ENCODE measurements at regions not wholly inside any gene's neighbourhood (a gene's known extent, or its start where the extent isn't known, plus 50 kb on each side); places are given as distances from the start of the nearest gene placed in this dataset.
A peak's percentile ranks its signal among the peaks of the same experiment; 100 is the strongest.

GRCh38 chr9:107914151-107914550 lies 424.6 kb upstream of the KLF4 start:
- Histone ChIP-seq H3K27me3 (no peaks in the 10 kb centered on the region), H3K4me3 (no peak overlapping the region), H3K4me1 (no peaks in the 10 kb centered on the region), H3K9me3 (peaks cover 3% of the 10 kb centered on the region), H3K27ac (no peak overlapping the region), H3K36me3 (no peaks in the 10 kb centered on the region)
- intact Hi-C loops (cut with DNase I), result no loop called here
- no peak for TF ChIP-seq POLR2AphosphoS5 (IDR thresholded peaks at IDR 0.05; ENCODE audit: insufficient read depth in 1 of 2, low read depth in 1 of 2)
- no peak for TF ChIP-seq POLR2A (IDR thresholded peaks at IDR 0.05)
- TF ChIP-seq CTCF (IDR thresholded peaks at IDR 0.05), result no peak
- DNase-seq (ENCODE audit: extremely low spot score in 2 of 2), result no peak

GRCh38 chr9:107907715-107908114 lies 418.1 kb upstream of the KLF4 start:
- no peaks in the 10 kb centered on the region for H3K27me3 ChIP-seq
- H3K9me3 ChIP-seq, result peaks cover 3% of the 10 kb centered on the region
- no peak overlapping the region for H3K27ac ChIP-seq
- no peaks in the 10 kb centered on the region for H3K36me3 ChIP-seq
- DNase-seq (ENCODE audit: extremely low spot score in 2 of 2), result no peak
- no peak overlapping the region for H3K4me3 ChIP-seq
- intact Hi-C loops (cut with DNase I), result no loop called here
- TF ChIP-seq POLR2AphosphoS5 (IDR thresholded peaks at IDR 0.05; ENCODE audit: insufficient read depth in 1 of 2, low read depth in 1 of 2) (no peak), CTCF (IDR thresholded peaks at IDR 0.05) (no peak), POLR2A (IDR thresholded peaks at IDR 0.05) (no peak)
- H3K4me1 ChIP-seq, result no peaks in the 10 kb centered on the region

GRCh38 chr9:107907255-107907654 lies 417.7 kb upstream of the KLF4 start:
- H3K36me3 ChIP-seq, result no peaks in the 10 kb centered on the region
- no peaks in the 10 kb centered on the region for H3K4me1 ChIP-seq
- no peak overlapping the region for H3K27ac ChIP-seq
- DNase-seq (ENCODE audit: extremely low spot score in 2 of 2), result no peak
- TF ChIP-seq POLR2A (IDR thresholded peaks at IDR 0.05) (no peak), POLR2AphosphoS5 (IDR thresholded peaks at IDR 0.05; ENCODE audit: insufficient read depth in 1 of 2, low read depth in 1 of 2) (no peak), CTCF (IDR thresholded peaks at IDR 0.05) (no peak)
- intact Hi-C loops (cut with DNase I), result no loop called here
- no peaks in the 10 kb centered on the region for H3K27me3 ChIP-seq
- no peak overlapping the region for H3K4me3 ChIP-seq
- H3K9me3 ChIP-seq, result peaks cover 3% of the 10 kb centered on the region

- DNase-seq (ENCODE audit: extremely low spot score in 2 of 2), result peak in 1 of 2 donors; percentile 7
- Histone ChIP-seq H3K4me1 (no peaks in the 10 kb centered on the region), H3K9me3 (no peaks in the 10 kb centered on the region), H3K27ac (no peak overlapping the region), H3K27me3 (no peaks in the 10 kb centered on the region), H3K36me3 (no peaks in the 10 kb centered on the region), H3K4me3 (no peak overlapping the region)
- TF ChIP-seq POLR2AphosphoS5 (IDR thresholded peaks at IDR 0.05; ENCODE audit: insufficient read depth in 1 of 2, low read depth in 1 of 2) (no peak), POLR2A (IDR thresholded peaks at IDR 0.05) (no peak), CTCF (IDR thresholded peaks at IDR 0.05) (no peak)
- intact Hi-C loops (cut with DNase I), result no loop called here
Measured at GRCh38 chr9:107906074-107906473, 416.5 kb upstream of the KLF4 start.

GRCh38 chr9:107905308-107906020 lies 415.9 kb upstream of the KLF4 start:
- H3K27ac ChIP-seq, result no peak overlapping the region
- no peak overlapping the region for H3K4me3 ChIP-seq
- no peaks in the 10 kb centered on the region for H3K36me3 ChIP-seq
- peak in 1 of 2 donors; percentile 7 for DNase-seq (ENCODE audit: extremely low spot score in 2 of 2)
- no peaks in the 10 kb centered on the region for H3K4me1 ChIP-seq
- no peaks in the 10 kb centered on the region for H3K27me3 ChIP-seq
- intact Hi-C loops (cut with DNase I), result no loop called here
- H3K9me3 ChIP-seq, result no peaks in the 10 kb centered on the region
- TF ChIP-seq CTCF (IDR thresholded peaks at IDR 0.05) (no peak), POLR2A (IDR thresholded peaks at IDR 0.05) (no peak), POLR2AphosphoS5 (IDR thresholded peaks at IDR 0.05; ENCODE audit: insufficient read depth in 1 of 2, low read depth in 1 of 2) (no peak)

All from vagina (tissue), 2 donors.